HK-2 (cell line): ENCODE measurements at regions not wholly inside any gene's neighbourhood (a gene's known extent, or its start where the extent isn't known, plus 50 kb on each side); places are given as distances from the start of the nearest gene placed in this dataset.
"Not testable (repeated sequence)": the region's sequence is repeated elsewhere in the genome, so short reads cannot be mapped to it uniquely, and the experiment has no call there.

Source experiments
- DNase-seq: peaks from one replicate; pipeline ENCODE4 v3.0.0-alpha.2; 2018; ENCODE audit not compliant: unreplicated experiment

DNA sequence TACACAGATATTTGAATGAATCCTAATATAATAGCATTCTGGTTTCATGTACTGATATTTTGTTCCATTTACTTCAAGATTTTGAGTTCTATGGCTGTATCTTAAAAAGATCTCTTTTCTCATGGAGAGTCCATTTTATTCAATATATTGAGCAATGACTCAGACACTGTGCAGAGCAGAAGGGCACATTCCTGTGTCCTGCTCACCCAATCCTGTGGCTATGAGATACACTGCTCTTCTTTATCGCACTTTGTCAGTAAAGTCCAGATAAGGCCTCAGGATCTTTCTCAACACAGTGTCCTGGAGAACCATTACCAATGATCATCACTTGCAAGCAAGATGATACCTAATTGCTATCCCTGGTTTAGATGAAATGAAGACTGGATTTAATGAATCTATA lies 155.0 kb downstream of the CYSLTR2 start:
- DNase-seq, result no peak

DNA sequence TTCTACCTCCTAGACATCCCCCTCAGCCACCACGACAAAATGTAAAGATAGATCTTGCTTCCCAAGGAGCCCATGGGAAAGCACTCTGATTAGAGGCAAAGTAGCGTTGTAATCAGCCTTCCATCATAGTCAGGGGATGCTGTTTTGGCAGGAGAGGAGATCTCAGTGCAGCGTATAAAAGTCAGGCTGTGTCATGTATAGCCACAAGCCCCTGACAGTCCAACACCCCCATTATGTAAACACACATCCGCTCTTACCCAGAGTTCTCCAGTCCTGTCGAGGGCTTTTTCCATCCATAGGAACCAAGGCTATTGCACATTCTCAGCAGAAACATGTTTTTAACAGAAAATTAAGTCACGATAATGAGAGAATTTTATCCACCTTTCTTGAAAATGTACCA lies 156.3 kb downstream of the CYSLTR2 start:
- no peak for DNase-seq

DNA sequence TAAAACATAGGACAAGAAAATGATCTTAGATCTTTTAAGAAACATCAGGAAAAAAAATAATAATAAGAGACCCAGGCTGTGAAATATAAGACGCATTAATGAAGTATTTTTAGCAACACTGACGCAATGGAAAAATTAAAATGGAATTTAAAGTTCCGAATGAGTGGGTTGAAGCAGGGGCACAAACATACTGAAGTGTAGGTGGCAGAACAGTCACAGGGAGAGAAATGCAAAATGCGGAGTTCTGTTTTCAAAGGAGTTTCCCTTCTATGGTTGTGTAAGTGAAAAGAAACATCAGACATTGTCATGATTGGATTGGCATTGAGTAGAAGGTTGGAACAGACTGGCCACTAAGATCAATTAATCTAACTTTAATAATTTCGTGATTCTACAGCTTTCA lies 159.8 kb downstream of the CYSLTR2 start:
- no peak for DNase-seq

DNA sequence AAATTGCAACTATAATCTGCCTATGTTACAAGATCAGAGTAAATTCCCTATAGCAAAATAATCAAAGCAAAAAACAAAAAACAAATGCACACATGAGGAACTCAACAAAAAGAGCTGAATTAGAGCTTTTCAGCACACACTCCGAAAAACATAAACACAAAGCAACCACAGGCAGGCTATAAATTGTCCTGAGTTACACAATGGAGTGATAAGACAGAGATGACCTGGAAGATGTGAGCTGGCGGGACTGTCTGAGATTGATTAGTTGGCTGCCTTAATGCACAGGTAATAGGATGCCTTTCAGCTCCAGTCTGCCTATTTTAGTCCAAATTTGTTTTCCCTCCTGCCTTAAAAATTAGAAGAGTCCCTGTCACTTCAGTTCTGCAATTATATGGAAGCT lies 159.0 kb upstream of the FNDC3A start:
- DNase-seq, result no peak

GRCh38 chr13:48817166-48817802 lies 158.4 kb upstream of the FNDC3A start:
- DNase-seq, result no peak

GRCh38 chr13:48818495-48819356 lies 157.0 kb upstream of the FNDC3A start:
- no peak for DNase-seq

GRCh38 chr13:48819376-48819775 lies 156.3 kb upstream of the FNDC3A start:
- no peak for DNase-seq

- no peak for DNase-seq
These were observed 155.8 kb upstream of the FNDC3A start for GRCh38 chr13:48819899-48820298.

DNA sequence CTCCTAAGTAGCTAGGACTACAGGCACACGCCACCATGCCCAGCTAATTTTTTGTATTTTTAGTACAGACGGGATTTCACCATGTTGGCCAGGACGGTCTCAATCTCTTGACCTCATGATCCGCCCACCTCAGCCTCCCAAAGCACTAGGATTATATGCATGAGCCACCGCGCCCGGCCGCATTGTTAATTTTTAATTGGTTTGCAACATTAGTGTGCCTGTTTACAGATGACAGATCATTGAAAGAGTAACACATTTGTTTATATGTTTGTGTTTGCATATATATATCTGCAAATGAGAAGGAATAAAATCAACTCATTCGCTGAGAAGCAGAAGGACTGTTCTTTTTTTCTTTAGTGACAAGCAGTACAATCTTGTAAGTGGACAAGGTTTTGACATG lies 152.2 kb upstream of the FNDC3A start:
- DNase-seq, result not testable (repeated sequence)

DNA sequence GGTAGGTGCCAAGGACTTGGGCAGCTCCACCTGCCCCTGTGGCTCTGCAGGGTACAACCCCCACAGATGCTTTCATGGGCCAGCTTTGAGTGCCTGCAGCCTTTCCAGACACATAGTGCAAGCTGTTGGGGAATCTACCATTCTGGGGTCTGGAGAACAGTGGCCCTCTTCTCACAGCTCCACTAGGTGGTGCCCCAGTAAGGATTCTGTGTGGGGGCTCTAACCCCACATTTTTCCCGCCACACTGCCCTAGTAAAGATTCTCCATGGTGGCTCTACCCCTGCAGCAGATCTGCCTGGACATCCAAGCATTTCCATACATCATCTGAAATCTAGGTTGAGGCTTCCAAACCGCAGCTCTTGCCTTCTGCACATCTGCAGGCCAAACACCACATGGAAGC lies 149.7 kb upstream of the FNDC3A start:
- no peak for DNase-seq

DNA sequence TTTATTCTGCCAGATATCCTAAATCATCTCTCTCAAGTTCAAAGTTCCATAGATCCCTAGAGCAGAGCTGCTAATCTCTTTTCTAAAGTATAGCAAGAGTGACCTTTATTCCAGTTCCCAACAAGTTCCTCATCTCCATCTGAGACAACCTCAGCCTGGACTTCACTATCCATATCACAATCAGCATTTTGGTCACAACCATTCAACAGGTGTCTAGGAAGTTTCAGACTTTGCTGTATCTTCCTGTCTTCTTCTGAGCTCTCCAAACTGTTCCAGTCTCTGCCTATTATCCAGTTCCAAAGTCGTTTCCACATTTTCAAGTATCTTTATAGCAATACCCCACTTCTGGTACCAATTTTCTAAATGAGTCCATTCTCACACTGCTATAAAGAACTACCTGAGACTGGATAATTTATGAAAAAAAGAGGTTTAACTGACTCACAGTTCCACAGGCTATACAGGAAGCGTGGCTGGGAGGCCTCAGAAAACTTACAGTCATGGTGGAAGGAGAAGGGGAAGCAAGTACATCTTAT lies 148.7 kb upstream of the FNDC3A start:
- not testable (repeated sequence) for DNase-seq

- no peak for DNase-seq
These were observed 148.0 kb upstream of the FNDC3A start for GRCh38 chr13:48827709-48828108.

DNA sequence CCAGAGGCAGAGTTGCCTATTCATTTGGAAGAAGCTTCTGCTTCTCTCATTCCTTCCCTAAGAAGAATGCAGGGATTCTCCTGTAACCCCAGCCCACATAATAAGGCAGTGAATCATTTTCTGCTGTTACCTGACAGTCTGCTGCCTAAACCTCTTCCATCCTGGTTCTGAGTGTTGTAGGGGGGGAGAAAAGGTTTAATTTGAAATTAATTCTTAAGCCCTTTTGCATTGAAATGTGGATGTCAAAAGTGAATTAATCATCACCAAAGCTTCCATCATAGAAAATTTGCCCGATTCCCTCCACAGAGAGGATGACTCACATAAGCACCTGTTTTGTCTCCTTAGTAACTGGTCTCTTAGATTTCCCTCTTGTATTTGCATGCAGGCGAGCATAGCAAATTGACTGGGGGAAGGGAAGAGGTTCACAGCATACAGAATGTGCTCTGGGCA lies 146.7 kb upstream of the FNDC3A start:
- no peak for DNase-seq

GRCh38 chr13:48829536-48829935 lies 146.2 kb upstream of the FNDC3A start:
- DNase-seq, result no peak

DNA sequence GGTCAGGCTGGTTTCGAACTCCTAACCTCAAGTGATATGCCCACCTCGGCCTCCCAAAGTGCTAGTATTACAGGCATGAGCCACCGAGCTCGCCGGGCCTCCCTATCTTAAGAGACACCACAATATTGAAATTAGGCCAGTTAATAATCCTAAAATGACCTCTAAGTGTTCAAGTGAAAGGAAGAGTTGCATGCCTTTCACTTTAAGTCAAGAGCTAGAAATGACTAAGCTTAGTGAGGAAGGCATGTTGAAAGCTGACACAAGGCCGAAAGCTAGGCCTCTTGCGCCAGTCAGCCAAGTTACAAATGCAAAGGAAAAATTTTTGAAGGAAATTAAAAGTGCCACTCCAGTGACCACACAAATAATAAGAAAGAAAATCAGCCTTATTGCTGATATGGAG lies 144.5 kb upstream of the FNDC3A start:
- no peak for DNase-seq

DNA sequence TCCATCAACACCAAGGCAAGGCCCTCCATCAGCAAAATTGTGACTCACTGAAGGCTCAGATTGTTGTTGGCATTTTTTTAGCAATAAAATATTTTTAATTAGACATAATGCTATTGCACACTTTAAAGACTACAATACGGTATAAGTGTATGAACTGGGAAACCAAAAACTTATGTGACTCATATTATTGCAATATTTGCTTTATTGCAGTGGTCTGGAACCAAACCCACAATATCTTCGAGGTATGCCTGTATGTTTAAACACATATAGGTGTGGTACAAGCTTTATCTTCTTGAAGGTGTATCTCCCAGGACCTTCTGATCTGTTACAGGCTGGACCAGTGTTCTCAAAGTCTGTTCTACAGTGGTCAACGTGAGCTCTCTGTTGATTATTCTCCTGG lies 142.3 kb upstream of the FNDC3A start:
- no peak for DNase-seq

DNA sequence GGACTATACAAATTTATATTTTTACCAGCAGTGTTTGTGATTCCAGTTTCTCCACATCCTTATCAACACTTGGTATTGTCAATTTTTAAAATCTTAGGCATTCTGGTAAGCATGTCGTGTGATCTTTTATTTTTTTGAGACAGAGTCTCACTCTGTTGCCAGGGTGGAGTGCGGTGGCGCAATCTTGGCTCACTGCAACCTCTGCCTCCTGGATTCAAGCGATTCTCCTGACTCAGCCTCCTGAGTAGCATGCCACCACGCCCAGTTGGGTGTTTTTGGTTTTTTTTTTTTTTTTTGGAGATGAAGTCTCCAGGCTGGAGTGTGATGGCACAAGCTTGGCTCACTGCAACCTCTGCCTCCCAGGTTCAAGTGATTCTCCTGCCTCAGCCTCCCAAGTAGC lies 140.4 kb upstream of the FNDC3A start:
- DNase-seq, result not testable (repeated sequence)

DNA sequence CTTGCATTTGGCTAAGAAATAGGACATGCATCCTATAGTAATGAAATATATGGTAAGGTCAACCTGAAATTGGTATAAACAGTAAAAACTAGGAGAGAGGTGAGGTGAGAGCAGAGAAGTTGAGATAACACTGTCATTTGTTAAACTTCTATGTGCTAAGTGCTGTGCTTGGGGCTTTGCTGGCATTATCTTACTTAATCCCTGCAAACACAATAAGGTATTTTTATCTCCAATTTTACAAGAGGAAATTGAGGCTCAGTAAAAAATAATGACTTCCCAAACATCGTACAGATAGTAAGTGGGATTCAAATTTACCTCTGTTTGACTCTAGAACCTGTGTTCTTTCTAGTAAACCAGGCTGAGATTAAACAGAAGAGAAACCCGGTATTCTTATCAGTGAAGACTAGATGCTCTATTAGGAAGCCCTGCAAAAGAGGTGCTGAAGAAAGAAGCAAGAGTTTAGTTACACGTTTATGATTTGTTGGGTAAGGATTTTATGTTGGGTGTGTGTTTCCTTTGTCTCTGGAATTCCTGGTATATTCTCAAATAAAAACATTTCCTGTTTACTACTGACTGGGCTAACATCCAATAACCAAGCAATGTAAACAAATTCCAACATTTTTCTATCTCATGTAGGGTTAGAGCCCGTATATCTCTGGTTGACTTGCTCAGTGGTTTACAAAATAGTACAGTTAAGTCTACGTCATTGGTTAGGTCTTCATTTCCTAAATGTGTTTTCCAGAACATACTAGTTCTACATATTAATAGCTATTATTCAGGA lies 137.3 kb upstream of the FNDC3A start:
- no peak for DNase-seq

DNA sequence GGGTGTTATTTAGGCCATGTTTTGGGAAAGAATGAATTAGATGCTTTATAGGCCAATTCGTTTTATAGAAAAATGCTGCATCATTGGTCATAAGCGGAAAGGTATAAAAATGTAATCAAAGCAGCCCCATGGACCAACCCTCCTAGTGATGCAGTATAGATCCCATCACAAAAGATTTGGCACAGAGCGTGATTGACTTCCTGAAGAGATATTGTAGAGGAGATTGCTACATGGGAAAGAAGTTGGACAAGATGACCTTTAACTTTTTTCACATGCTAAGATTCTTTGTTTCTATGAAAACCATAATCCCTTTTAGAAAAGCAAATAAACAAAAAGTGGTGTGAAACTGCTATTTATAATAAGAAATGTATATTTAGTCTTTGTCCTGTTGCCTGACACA lies 136.5 kb upstream of the FNDC3A start:
- DNase-seq, result no peak

DNA sequence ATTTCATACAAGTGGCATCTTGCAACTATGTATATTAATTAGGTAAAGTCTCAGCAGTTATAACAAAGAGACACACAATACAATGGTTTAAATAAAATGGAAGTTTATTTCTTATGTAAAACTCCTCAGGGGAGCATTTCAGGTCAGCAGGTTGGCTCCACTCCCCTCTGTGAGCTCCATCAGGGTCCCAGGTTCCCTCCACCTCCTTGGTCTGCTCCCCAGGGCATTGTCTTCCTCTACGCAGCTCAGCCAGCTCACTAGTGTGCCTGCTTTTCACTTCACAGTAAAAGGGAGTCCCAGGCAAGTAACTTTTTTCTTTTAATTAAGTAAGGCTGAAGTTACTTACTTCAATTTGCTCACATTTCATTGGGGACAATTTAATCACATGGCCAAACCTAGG lies 135.3 kb upstream of the FNDC3A start:
- no peak for DNase-seq

GRCh38 chr13:48842316-48842715 lies 133.4 kb upstream of the FNDC3A start:
- DNase-seq, result no peak

GRCh38 chr13:48843630-48844380 lies 131.9 kb upstream of the FNDC3A start:
- DNase-seq, result no peak
